Pancreas (tissue), 10 donors: ENCODE measurements at regions not wholly inside any gene's neighbourhood (a gene's known extent, or its start where the extent isn't known, plus 50 kb on each side); places are given as distances from the start of the nearest gene placed in this dataset.

Source experiments
- ATAC-seq, 4 donors: fragments of 200-7000 bp; cut with Tn5 transposase; one replicate each; pipeline versions ENCODE4 v1.8.0 to v1.9.1; 2020; ENCODE audit warnings: mild to moderate bottlenecking in 4 of 4, moderate library complexity in 4 of 4
- DNase-seq, 6 donors: peaks; one replicate each; pipeline ENCODE4 v3.0.0-alpha.2; 2020
- FAIRE-seq: peaks from 2 replicates; lab custom pipeline; 2012; peaks lifted over from hg19 to GRCh38; lab: Jason Lieb, UNC
- H3K27ac ChIP-seq, 4 donors: fragments of 200-600 bp; sonication (generic); 1 replicate in 3 of 4; 2 replicates in 1 of 4; pipeline versions ENCODE4 v1.5.0 to v1.8.0; 2020
- H3K27me3 ChIP-seq, 4 donors: fragments of 200-600 bp; one replicate each; pipeline ENCODE4 v1.8.0; 2021
- H3K36me3 ChIP-seq, 3 donors: fragments of 200-600 bp; sonication (generic) in 1 of 3; one replicate each; pipeline versions ENCODE4 v1.5.0 to v1.8.0; 2020 to 2021
- H3K4me1 ChIP-seq, 3 donors: fragments of 200-600 bp; one replicate each; pipeline ENCODE4 v1.8.0; 2021
- H3K4me3 ChIP-seq, 4 donors: fragments of 200-600 bp; sonication (generic) in 2 of 4; one replicate each; pipeline versions ENCODE4 v1.5.0 to v1.8.0; 2020 to 2021
- H3K9me3 ChIP-seq, 4 donors: fragments of 200-600 bp; one replicate each; pipeline ENCODE4 v1.8.0; 2021
- WGBS, 2 donors: extraction: QIAGEN DNeasy Blood & Tissue Kit; methylation state at CpG; one replicate each; pipeline ENCODE4 v1.1.7; 2013; 5-methylcytosine and 5-hydroxymethylcytosine counted together
- intact Hi-C, 3 donors: fragments of 100-400 bp; cut with DNase I; formaldehyde crosslinking; loops; one replicate each; pipeline versions ENCODE4 v1.11.1 to v1.14.2; 2022
- TF ChIP-seq, protein P1 (sequence below), 4 donors: fragments of 200-600 bp; sonication (generic) in 3 of 4; IDR thresholded peaks; one replicate each; pipeline versions ENCODE4 v1.5.0 to v1.8.0; 2021; ENCODE audit warnings: antibody characterized with exemption in 4 of 4
- donor health status: healthy with polysubstance abuse.
- donor health status: DM: no; HTN: no; CAD: no; lungs with moderate emphysema.
- donor health status: DM: no; HTN: no; CAD: no.
- donor health status: control.
- donor health status: control.
- donor health status: Bipolar disorder and iron deficiency.
- donor health status: DM: yes; HTN: yes; CAD: no.
- donor health status: DM: no; HTN: no; CAD: no.
- donor health status: DM: no; HTN: no; CAD: no.
- donor health status: DM: yes; HTN: yes; CAD: no.

DNA sequence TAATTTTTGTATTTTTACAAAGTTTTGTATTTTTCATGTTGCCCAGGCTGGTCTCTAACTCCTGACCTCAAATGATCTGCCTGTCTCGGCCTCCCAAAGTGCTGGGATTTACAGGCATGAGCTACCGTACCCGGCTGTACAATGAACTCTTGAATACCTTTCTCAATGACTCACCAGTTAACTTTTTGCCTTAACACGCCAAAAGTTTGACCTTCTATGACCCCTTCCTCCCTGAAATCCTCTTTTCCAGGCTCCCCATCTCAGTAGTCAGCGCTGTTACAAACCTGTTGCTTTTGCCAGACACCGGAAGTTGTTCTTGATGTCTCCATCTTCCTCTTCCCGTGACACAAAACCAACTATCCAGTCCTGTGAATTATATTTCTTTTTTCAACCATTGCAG lies 158.1 kb upstream of the ASIC2 start:
- H3K4me3 ChIP-seq: no peak overlapping the region
- intact Hi-C loops: no loop called here
- H3K36me3 ChIP-seq: no peaks in the 10 kb centered on the region
- H3K4me1 ChIP-seq: no peaks in the 10 kb centered on the region
- FAIRE-seq: no peak
- TF ChIP-seq, protein P1, sequence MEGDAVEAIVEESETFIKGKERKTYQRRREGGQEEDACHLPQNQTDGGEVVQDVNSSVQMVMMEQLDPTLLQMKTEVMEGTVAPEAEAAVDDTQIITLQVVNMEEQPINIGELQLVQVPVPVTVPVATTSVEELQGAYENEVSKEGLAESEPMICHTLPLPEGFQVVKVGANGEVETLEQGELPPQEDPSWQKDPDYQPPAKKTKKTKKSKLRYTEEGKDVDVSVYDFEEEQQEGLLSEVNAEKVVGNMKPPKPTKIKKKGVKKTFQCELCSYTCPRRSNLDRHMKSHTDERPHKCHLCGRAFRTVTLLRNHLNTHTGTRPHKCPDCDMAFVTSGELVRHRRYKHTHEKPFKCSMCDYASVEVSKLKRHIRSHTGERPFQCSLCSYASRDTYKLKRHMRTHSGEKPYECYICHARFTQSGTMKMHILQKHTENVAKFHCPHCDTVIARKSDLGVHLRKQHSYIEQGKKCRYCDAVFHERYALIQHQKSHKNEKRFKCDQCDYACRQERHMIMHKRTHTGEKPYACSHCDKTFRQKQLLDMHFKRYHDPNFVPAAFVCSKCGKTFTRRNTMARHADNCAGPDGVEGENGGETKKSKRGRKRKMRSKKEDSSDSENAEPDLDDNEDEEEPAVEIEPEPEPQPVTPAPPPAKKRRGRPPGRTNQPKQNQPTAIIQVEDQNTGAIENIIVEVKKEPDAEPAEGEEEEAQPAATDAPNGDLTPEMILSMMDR (IDR thresholded peaks at IDR 0.05): no peak
- 66 to 70% methylated on average over 7 of the region's 7 CpGs for WGBS, 2 donors
- H3K9me3 ChIP-seq: no peaks in the 10 kb centered on the region
- no peaks in the 10 kb centered on the region for H3K27me3 ChIP-seq
- ATAC-seq: no peak
- no peak overlapping the region for H3K27ac ChIP-seq
- no peak for DNase-seq

DNA sequence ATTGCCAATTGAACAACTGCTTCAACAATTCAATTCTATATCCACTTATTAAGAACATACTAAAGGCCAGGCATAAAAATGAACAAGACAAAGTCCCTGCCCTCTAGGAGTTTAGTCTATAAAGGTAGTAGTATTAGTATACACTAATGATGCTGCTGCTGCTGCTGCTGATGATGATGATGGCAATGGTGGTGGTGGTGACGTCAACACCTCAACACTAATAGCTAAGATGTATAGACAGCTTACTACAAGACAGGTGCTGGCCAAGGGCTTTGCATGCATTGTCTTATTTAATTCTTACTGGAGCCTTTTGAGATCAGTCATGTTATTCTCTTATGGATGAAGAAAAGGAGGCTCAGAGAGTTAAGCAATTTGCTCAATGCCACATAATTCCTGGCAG lies 164.4 kb upstream of the ASIC2 start:
- Histone ChIP-seq H3K27ac (no peak overlapping the region), H3K27me3 (peaks cover 0 to 8% (median 0%) of the 10 kb centered on the region in 4 donors), H3K4me3 (no peak overlapping the region), H3K4me1 (no peaks in the 10 kb centered on the region), H3K9me3 (no peaks in the 10 kb centered on the region), H3K36me3 (no peaks in the 10 kb centered on the region)
- TF ChIP-seq, protein P1 (IDR thresholded peaks at IDR 0.05): no peak
- ATAC-seq (no peak), DNase-seq (no peak), FAIRE-seq (no peak)
- 47 to 55% methylated on average over 1 of the region's 1 CpG for WGBS, 2 donors
- intact Hi-C loops: no loop called here

DNA sequence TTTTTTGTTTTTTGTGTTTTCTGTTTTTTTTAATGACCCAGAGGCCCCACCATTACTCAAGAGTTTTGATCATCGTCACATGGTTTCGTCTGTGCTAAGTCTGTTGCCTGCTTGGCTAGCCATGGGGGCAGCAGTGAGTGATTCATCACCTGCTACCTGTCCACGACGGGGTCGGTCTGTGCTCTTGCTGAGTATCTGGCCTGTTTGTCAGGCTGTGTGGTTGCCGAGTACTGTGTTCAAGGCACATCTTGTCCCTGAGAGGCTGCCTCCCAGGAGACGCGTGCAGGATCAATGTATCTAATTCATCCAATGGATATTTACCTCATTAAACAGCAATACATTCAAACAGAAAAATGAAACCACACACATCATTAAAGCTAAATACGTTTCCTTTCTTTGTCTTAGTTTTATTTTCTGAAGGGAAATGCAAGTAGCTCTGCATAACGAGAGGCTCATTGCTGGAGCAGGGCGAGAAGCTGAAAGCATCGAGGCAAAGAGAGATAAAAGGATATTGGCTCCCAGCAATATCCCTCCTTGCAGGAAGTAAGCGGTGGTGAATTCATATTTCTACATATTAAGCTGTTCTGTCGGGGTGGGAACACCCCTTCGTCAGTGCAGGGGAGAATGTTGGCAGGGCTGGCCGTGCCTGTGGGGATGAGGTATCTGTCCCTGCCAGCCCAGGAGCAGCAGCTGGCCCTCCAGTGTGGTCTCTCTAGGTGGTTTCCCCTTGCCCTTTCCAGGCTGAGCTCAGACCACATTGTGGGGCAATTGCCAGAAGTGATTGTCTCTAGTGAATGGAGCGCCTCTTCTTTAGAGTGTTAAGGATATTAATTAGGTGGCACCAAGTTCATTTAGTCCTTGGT lies 166.2 kb upstream of the ASIC2 start:
- ATAC-seq (no peak), DNase-seq (no peak), FAIRE-seq (no peak)
- WGBS, 2 donors: 42 to 57% methylated on average over 17 of the region's 17 CpGs
- Histone ChIP-seq H3K27me3 (peaks cover 0 to 8% (median 0%) of the 10 kb centered on the region in 4 donors), H3K9me3 (no peaks in the 10 kb centered on the region), H3K4me1 (no peaks in the 10 kb centered on the region), H3K36me3 (no peaks in the 10 kb centered on the region), H3K4me3 (no peak overlapping the region), H3K27ac (no peak overlapping the region)
- TF ChIP-seq, protein P1 (IDR thresholded peaks at IDR 0.05): no peak
- intact Hi-C loops: no loop called here

DNA sequence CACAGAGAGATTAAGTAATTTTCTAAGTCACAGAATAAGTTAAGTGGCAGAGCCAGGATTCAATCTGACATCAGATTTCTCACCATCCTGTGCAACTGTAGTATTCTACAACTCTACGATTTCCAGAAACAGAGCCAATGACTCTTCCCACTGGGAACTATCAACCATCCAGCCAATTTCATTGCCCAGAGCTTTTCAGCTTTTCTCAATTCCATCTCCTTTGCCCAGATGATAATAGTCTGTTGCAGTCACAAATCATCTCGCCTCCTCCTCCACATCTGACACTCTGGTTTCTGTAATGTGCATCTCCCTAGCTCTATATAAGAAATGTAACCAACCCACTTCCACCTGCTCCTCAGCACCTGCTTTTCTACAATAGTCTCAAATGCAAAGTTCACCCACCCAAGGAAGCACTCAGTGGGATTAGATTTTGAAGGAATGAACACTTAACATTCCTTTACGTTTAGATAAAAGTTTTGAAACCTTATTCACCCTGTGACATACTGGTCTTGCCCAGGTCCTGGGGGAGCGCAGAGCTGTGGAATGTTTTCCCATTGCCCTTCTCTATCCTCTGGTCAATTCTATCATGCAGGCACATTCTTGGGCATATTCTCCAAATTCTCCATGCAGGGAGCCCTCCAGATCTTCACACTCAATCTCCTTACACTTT lies 167.8 kb upstream of the ASIC2 start:
- peaks cover 0 to 8% (median 0%) of the 10 kb centered on the region in 4 donors for H3K27me3 ChIP-seq
- H3K9me3 ChIP-seq: no peaks in the 10 kb centered on the region
- no peaks in the 10 kb centered on the region for H3K4me1 ChIP-seq
- TF ChIP-seq, protein P1 (IDR thresholded peaks at IDR 0.05): no peak
- H3K36me3 ChIP-seq: no peaks in the 10 kb centered on the region
- intact Hi-C loops: no loop called here
- DNase-seq (no peak), ATAC-seq (no peak), FAIRE-seq (no peak)
- 49 to 50% methylated on average over 4 of the region's 4 CpGs for WGBS, 2 donors
- H3K27ac ChIP-seq: no peak overlapping the region
- H3K4me3 ChIP-seq: no peak overlapping the region

DNA sequence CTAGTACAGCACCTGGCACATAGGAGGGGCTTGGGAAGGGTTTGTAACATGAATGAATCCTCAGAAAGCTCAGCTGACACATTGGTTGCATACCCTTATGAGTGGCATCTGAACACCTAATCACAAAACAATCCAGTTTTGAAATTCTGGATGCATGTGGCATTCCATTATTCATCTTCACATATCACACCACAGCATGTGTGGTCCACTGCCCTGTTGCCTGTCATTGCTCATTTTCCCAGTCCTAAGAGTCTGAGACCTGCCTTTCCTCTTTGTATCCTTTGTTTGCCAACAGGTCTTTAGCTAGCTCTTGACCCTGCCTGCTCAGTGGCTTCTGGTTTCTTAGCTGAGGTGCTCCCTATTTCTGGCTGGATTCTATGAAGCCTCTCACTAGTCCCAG lies 170.8 kb upstream of the ASIC2 start:
- FAIRE-seq (no peak), DNase-seq (no peak)
- intact Hi-C loops: no loop called here

More for the DNA sequence above, 170.8 kb upstream of the ASIC2 start:
- no peak overlapping the region for H3K4me3 ChIP-seq
- ATAC-seq: no peak
- TF ChIP-seq, protein P1 (IDR thresholded peaks at IDR 0.05): no peak
- H3K9me3 ChIP-seq: no peaks in the 10 kb centered on the region
- no peaks in the 10 kb centered on the region for H3K4me1 ChIP-seq
- H3K36me3 ChIP-seq: no peaks in the 10 kb centered on the region
- H3K27ac ChIP-seq: no peak overlapping the region
- H3K27me3 ChIP-seq: no peaks in the 10 kb centered on the region
